Activated naive CD4-positive, alpha-beta T cell treated with Interleukin-2 at 50 U/mL for 16 hours (primary cell): ENCODE measurements at regions not wholly inside any gene's neighbourhood (a gene's known extent, or its start where the extent isn't known, plus 50 kb on each side); places are given as distances from the start of the nearest gene placed in this dataset.

Source experiments
- DNase-seq: peaks from one replicate; pipeline ENCODE4 v3.0.0-alpha.2; 2020

DNA sequence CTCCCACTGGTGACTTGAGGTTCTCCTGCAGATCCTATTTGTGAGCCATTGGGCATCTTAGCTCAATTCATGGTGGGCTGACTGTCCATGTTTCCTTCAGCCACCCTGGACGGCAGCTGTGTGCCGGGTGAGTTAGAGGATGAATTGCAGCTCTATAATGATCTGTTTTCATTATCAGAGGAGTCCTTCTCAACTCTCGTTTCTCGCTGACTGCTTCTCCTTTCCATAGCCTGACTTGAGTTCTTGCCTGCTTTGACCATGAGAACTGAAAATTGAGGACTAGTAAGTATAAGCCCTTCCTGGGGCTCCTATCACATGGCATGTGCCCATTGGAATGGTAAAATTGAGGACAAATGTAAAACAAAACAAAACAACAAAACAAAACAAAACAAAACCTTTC lies 121.8 kb downstream of the CDC42EP3 start:
- no peak for DNase-seq

DNA sequence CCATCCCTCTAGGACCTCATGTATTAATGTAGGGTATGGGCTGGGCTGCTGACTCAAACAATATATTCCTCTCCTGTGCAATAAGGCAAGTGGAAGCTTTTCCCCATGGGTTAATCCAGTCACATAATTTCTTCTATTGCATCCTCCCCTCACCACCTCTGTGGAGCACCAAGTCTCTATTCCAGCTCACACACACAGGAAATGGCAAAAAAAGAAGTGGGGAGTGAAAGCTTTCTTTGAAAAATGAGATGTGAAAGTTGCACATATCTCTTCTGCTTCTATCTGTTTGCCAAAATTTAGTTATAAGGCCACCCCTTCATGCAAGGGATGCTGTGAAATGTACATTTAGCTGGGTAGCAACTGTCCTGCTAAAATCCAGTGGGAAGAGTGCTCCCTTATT lies 121.3 kb downstream of the CDC42EP3 start:
- DNase-seq, result no peak

DNA sequence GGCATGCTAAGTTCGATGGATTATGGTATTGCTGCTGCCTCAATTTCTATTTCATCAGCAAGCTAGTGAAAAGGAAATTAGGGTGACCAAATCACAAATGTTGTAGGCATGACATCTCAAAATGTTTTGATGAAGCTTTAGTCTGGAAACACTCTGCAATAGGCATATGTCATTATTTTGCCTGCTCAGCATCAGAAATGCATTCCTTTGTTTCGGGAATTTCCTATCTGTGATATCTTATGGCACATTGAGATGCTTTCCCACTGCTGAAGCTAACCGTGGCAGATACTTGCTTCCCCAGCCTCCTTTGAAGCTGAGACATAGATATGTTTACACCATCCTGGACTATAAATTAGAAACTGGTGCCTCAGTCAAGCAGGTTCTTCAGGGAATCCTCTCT lies 119.7 kb downstream of the CDC42EP3 start:
- no peak for DNase-seq

DNA sequence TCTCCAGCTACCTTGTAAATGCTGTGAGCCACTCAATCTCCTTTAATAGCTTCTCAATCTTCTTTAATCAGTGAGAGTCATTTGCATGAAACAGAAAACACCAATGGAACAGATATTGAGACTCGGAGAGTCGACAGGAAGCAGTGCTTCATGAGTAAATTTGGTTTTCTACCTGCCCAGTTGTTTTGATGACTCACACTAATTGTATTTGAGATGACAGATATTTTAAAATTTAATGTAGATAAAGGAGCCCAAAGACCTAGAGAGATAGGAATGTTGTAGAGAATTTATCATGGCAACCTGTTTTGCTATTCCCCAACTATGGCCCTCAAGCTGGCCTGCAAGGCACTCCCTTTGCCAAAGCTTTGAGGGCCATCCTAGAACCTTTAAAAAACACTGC lies 119.1 kb downstream of the CDC42EP3 start:
- no peak for DNase-seq

DNA sequence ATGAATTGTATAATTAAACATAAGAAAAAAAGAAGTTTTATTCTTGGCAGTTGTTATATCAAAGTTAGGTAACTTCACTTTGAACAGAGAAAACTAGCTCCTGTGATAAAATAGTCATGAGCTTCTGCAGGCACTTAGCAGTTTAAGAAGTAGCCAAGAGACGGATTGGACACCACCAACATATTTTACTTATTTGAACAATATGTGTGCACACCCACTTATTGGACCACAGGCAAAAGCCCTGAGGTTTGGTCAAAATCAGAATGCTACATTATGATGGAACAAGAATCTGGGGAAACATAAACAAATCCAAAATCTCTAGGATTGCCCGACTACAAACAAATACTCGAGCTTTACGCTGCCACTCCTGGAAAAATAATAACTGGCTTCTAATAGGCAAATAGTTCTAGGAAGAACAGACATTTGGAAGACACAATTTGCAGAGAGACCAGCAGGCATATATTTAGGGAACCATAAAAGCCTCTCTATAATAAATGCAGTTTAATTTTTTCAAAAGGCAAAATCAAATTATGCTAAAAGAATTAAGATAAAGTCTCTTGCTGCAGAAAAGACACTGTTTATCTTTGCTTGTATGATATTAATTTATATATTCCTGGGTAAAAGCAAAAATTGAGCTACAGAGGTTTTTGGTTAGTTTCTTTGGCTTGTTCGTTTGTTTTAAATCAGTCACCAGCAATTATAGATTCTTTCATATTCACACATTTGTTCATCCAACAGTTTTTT lies 117.9 kb downstream of the CDC42EP3 start:
- DNase-seq, result no peak

DNA sequence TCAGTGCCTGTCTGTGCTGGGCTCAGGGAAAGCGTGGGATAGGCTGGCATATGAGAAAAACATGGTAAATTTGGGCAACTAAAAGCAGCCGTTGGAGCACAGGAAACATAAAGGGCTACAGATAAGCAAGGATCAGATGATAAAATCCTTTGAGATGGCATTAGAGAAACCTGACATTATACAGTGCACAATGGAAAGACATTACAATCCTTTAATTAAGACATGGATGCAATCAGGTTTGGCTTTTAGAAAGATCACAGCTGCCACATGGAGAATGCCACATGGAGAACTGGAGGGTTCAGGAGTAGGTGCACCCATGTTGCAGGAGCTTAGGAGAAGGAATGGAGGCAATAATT lies 117.3 kb downstream of the CDC42EP3 start:
- DNase-seq, result no peak

DNA sequence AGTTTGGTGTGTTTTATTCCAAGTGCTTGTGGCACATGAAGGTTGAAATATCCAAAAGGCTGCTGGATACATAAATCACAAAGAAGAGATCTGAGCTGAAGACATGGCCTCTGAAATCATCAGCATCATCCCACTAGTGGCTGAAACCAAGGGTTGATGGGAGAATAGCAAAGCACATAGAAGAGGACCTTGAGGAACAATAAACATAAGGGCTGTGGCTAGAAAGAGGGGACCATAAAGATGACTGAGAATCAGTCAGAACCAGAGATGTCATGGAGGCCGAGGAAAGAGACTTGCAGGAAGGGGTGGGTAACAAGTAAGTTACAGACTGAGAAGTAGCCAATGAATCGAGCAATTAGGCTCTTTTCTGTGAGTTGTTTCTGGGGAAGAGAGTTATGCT lies 116.8 kb downstream of the CDC42EP3 start:
- DNase-seq, result no peak

DNA sequence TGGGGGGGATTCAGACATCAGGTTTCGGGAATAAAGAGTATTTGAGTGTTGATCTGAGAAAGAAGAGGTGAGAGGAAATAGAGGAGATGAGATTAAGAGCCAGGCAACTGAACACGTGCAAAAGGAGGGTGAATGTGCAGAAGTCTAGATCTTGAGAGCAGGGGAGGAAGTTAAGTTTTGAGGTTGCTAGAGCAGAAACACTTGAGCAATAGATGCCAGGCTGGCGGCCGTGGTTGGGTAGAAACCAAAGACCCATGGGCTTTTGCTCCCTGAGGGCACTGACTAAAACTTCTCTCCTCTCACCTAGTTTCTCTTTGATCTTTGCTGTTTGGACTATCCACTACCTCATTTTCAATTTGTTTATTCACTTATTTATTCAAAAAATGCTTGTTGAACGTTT lies 116.0 kb downstream of the CDC42EP3 start:
- no peak for DNase-seq

DNA sequence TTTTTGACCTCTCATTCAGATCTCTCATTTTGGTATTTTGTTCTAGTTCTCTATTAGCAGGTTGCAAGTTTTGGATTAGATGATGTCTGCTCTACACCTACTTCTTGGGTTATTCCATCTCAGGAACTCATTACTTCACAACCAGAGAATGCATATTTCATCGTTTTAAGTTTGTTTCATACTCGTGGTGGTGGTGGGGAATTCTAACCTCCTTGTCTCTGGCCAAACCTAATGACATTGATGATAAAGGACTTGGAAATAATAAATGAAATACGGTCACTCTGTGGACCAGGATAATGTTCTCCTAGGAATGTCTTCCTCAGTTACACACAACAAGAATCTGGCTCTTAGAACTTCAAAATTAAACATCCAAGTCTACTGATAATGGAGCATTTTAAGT lies 115.2 kb downstream of the CDC42EP3 start:
- DNase-seq, result no peak

DNA sequence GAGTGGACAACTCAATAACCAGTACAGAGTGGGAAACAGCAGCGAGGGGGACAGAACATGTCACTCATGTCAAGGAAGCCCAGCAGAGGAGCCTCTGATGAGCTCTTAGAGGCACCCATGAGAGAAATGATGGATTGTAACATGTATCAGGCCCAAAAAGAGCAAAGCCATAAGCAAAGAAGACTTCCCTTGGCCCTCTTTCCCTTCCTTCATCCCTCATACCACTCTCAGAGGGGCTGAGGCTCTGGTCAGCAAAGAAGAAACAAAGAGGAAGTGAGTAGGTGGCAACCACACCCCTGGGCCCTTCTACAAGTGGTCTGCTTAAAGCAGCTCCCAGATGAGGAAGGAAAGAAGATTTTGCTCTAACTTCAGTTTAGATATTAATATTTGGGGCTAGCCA lies 112.8 kb downstream of the CDC42EP3 start:
- DNase-seq, result no peak

DNA sequence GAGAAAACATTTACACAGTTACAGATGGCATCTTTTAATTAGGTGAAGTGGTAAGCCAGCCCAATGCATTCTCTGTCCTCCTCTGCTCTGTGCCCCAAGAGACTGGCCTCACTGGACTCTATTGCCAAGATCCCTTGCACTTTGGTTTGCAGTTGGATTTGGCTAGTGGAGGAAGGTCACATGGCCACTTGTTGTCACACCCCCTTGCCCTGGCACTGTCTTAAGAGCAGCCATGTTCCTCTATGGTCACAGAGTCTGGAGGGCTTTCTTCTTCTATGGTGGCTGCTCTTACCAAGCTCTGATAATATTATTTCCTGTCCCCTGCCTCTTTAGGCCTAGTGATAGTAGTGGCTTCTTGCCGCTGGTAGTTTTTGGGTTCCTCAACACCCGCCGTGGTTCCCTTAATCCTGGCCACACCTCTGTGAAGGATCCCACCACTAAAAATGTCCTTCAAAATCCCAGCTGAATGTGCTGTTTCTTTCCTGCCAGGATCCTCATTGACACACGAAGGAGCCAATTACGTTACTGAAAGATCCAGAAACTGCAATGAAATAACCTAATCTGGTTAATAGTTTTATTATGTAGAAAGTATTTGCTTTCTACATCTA lies 111.1 kb downstream of the CDC42EP3 start:
- no peak for DNase-seq

DNA sequence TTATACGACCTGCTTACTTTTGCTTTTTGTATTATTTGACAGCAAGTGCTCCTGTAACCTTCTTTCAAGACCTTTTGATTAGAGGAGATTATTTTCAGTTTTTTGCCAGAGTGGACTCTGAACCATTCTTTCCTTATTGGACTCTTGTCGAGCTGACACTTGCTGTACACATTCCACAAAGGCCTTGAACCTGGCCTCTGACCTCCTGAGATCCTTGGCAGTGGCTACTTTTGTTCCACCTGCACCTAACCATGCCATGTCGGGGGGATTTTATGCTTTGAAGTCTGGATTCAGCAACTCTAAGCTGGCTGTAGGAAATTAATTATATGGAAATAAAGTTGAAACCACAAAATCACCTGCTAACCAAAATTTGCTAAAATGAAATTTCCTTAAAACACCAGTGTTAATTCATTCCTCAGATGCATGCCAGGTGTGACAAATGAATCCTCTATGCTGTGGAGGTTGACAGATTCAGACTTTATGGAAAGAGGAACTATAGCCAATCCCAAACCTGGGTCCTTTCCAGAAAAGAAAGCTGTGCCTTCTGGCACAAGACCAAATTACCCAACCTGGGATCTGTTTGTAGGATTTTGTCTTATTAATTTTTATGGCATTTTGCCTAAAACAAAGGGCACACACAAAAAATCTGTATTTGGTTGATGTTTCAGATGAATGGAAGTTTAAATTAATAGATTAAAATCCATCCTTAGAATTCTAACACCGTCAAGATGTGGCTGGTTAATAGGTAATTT lies 110.4 kb downstream of the CDC42EP3 start:
- DNase-seq, result no peak

DNA sequence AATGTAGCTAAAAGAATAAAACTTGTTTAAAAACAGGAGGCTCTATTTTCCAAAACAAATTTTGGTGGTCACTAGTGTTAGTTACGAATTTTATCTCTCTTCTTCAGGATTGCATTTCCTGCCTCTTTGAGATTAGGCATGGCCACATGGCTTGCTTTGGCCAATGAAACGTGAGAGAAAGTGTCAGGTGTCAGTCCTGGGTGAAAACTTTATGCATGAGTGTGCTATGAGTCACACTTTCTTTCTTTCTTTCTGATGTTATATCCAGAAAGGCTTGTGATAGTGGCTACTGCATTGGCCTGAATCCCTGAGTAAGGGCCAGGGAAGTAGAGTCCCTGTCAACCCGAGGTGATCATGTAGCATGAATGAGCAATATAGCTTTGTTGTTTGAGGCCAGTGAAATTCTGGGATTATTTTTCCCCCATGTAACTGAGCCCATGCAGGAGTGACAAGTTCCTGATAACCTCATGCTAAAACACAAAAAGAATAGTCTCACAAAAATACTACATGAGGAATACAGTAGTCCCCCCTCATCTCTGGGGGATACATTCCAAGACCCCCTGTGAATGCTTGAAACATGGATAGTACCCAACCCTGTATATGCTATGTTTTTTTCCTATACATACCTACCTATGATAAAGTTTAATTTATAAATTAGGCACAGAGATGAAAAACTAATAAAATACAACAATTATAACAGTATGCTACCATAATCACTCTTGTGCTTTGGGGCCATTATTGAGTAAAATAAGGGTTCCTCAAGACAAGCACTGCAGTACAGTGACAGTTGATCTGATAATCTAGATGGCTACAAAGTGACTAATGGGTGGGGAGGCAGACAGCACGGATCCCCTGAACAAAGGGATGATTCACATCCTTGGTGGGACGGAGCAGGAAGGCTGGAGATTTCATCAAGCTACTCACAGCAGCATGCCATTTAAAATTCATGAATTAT lies 109.5 kb downstream of the CDC42EP3 start:
- DNase-seq, result peak; percentile 25

DNA sequence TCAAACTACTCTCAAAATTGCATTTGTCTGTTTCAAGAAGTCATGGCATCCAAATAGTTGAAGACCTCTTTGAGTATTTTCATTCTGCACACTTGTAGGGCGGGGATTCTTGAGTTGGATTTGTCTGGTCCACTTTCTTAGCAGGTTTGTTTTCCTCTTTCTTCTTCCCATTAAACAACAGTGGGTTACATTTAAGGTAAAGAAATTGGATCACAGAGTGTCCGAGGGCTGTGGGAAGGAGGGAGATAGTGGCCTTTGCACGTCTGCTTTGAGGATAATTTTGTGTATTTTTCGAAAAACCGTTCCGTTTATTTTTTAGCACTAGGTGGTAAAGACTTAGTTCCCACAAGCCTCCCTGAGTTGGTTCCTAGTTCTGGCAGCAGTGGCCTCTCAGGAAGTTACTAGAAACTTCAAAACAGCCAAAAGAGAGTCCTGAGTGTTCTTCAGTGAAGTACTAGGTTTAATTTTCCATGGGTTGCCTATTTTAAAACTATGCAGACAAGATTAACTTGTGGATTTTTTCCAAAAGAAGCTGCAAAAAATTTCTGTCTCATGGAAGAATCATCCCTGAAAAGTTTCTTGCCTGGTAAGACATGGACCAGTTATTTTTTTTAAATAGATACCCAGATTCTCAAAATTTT lies 107.9 kb downstream of the CDC42EP3 start:
- DNase-seq, result no peak

DNA sequence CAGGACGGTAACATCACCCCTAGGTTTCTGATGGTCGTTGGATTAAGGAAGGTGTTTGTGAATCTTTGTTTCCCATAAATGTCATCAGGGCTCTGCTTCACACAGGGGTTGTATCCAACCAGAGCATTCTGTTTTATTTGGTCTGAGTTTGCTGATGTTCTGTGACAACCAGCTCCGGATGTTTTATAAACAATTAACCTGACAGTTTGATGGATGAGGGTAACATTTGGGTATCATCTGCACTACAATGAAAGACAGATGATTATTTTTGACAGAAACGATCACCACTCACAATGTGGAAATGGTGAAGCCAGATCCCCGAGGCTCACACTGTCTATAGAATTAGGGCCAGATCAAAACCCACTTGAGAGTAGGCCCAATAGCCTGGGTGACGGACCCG lies 107.1 kb downstream of the CDC42EP3 start:
- DNase-seq, result no peak

DNA sequence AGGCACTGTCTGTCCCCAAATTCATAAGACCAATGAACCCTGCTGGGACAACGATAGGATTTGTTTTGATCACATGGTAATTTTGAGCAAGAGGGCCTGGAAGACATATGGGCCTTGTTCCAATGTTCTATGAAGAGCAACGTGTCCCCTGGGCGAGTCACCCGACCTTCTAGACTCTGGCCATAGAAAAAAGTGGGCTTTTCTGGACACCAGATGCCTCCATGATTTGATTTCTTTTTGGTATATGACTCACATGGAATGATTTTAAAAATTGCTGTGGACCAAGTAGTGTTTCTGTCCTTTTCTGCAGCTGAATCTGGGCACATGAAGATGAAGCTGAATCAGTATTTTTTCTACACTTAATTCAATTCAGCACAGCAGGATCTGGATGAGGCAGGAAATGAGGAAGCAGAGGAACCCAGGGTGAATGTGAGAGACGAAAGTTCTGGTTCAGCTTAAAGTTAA lies 104.9 kb downstream of the CDC42EP3 start:
- DNase-seq, result no peak

DNA sequence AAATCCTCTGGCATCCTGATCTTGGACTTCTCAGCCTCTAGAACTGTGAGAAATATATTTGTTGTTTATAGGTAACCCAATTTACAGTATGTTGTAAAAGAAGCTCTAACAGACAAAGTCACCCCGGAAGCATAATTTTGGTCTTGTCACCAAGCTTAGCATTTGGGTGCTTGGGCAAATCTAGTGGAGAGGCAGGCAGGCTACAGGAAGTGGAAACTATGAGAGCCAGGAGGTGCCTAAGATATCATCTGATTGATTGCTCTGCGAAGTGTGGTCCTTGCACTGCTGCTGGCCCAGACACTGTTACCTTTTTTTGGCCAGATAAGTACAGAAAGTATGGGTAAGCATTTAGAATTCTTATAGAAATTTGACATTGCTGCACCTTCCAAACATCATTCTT lies 102.9 kb downstream of the CDC42EP3 start:
- peak; percentile 10 for DNase-seq

DNA sequence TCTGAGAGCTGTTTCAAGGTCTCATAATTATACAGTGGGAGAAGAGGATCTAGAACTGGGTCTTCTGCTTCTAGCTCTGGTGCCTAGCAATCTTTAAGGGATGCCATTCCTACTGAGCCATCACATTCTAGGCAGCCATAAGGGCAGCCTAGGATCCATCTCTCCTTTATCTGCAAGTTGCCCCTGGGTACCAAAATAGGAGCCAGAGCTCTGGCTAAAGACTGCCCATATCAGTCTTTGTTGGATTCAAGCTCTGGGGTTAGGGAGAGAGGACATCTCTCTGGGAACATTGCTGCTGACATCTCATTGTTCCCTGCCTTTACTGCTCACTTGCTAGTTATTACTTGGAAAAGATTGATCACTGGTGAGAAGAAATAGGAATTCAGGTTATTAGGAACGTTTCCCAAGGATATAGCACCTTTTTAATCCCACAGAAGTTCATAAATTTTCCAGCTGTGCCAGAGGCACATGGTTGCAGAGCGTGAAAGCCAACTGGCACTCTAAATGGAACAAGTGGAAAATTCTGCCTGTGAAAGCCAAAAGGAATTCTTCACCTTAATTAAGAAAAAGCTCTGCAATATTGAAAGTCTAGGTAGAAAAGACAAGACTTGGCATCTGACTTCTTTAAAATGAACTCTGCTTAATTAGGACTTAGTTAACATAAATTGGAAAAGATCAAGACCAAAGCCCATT lies 102.2 kb downstream of the CDC42EP3 start:
- DNase-seq, result no peak

DNA sequence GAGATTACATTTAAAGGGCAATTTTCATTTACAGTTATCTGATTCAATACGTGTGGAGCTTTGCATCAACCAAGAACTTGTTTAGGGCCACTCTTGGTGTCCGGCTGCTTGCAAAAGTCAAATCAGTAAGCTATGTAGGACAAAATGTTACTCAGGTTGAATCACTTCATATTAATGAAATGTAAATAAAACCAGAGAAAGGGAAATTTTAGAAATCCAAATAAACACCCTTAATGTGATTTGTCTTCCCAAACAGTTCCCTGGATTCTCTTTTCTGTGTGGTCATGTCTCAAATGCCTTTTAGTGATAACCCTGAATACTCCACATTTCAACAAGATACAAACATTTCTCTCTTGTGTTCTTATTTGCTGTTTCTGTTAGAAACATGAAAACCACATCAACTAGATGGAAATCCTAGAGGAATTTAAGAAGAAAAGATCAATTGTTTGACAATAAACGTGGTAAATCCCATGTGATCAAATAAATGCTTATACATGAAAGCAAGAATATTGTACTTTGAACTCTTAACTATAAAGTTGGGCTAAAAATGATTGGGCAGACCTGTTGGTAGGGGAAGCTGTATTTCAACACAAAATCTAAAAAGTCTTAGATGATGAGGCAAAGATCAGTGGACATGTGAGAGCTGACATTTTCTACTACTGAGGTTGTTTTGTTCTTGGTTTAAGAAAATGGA lies 101.3 kb downstream of the CDC42EP3 start:
- no peak for DNase-seq

DNA sequence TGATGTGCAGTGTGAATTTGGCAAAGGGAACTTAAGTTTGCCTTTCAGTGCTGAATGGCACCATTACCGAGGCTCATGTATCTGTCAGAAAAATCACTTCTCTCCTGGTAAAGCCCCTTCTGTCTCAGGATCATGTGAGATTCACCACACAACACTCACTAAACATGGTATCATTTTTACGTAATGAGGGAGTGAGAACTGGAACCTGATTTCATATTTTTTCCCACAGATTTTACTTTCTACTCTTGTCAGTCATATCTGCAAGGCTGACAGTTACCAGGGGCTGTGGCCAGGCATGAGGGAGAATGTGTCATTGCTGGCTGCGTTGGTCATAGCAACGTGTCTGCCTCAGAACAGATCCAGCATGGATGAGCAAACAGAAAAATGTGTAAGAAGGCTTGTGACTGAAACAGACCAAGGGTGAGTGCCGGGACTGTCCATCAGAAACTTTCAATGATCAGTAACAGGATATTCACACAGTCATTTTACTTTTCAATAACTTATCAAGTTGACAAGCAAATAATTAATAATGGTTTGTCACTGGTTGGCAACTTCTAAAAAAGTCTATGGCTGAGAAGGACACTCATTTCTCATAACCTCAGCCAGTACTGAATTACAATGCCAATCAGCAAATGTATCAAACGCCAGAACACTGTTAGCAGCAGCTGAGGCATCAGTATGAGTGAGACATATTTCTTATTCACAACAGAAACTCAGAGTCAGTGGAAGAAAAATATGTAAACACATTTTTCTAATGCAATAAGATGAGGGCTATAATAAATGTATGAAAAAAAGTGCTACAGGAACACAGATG lies 100.5 kb downstream of the CDC42EP3 start:
- DNase-seq, result peak; percentile 64
